Epithelial cell of esophagus (primary cell): ENCODE measurements at regions not wholly inside any gene's neighbourhood (a gene's known extent, or its start where the extent isn't known, plus 50 kb on each side); places are given as distances from the start of the nearest gene placed in this dataset.

ENCODE experiments used
- DNase-seq: peaks from one replicate; pipeline ENCODE4 v3.0.0; 2010; ENCODE audit warnings: low read depth
- H3K4me3 ChIP-seq: 2 replicates; pipeline ENCODE4 v1.5.1; 2011; ENCODE audit warnings: mild to moderate bottlenecking, low read length, control low read depth
- CTCF ChIP-seq: IDR thresholded peaks from 2 replicates; pipeline ENCODE4 v1.5.1; 2011; ENCODE audit warnings: low read depth, mild to moderate bottlenecking, low read length, control low read depth, inconsistent platforms; ENCODE audit not compliant: insufficient read depth; ENCODE audit errors: missing control alignments

- no peak for DNase-seq
- TF ChIP-seq CTCF: no peak
- H3K4me3 ChIP-seq: no peak overlapping the region
Measured at GRCh38 chr3:16119887-16120286, 54.6 kb upstream of the GALNT15 start.

GRCh38 chr3:16121391-16121790 lies 53.1 kb upstream of the GALNT15 start:
- H3K4me3 ChIP-seq: no peak overlapping the region
- TF ChIP-seq CTCF: no peak
- DNase-seq: no peak

GRCh38 chr3:16122155-16122554 lies 52.3 kb upstream of the GALNT15 start:
- DNase-seq: no peak
- no peak overlapping the region for H3K4me3 ChIP-seq
- no peak for TF ChIP-seq CTCF

DNA sequence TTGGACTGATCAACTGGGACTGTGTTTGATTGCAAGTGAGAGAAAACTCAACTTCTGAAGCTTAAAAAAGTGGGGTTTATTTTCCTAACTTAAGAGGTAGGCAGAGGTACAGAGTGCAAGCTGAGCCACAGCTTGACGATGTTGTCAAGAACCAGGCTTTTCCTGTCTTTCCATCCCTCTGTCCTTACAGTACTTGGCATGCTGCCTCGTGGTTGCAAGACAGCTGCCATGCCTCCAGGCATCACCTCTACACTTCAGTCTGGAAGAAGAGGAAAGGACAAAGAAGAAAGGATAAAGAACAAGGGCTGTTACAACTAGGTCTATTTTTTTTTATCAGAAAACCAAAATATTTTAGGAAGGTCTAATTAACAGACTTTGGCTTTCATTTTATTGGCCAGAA lies 51.8 kb upstream of the GALNT15 start:
- H3K4me3 ChIP-seq: no peak overlapping the region
- no peak for TF ChIP-seq CTCF
- DNase-seq: peak; percentile 57

GRCh38 chr3:16124636-16125035 lies 49.8 kb upstream of the GALNT15 start:
- peak; percentile 92 for DNase-seq
- no peak for TF ChIP-seq CTCF
- no peak overlapping the region for H3K4me3 ChIP-seq
